ENCODE measurements at regions not wholly inside any gene's neighbourhood (a gene's known extent, or its start where the extent isn't known, plus 50 kb on each side); places are given as distances from the start of the nearest gene placed in this dataset.

DNA sequence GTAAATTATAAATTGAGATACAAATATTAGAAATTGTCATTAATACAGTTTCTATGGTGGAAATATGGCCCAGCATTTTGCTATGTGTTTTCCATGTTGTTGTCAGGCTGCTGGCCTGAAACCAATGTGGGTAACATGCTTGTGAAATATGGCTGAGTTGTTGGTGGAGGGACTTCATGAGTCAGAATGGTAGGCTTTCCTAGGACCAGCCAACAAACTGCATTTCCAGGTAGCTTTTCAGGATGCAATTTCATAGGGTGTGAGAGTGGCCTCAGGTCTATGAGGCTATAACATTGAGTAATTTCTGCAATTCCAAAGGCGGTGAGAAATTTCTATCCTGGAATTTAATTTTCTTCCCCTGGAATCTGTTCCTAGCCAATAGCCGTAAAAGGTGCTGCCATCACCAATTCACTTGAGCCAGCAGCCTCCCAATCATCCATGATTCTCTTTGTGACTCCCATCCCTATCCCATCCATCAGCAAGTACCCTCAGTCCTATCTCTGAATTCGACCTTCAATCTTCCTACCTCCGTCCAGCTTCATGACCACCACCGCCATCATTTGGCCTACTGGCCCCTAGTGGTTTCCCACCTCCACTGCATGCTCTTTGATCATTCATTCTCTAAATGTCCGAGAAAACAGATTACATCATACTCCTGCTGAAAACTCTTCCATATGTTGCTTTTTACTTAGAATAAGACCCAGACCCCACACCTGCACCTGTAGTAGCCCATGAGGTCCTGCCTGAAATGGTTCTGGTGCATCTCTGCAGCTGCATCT is 276.6 kb upstream of the CFAP20DC start:
- DNase-seq, result no peak

DNA sequence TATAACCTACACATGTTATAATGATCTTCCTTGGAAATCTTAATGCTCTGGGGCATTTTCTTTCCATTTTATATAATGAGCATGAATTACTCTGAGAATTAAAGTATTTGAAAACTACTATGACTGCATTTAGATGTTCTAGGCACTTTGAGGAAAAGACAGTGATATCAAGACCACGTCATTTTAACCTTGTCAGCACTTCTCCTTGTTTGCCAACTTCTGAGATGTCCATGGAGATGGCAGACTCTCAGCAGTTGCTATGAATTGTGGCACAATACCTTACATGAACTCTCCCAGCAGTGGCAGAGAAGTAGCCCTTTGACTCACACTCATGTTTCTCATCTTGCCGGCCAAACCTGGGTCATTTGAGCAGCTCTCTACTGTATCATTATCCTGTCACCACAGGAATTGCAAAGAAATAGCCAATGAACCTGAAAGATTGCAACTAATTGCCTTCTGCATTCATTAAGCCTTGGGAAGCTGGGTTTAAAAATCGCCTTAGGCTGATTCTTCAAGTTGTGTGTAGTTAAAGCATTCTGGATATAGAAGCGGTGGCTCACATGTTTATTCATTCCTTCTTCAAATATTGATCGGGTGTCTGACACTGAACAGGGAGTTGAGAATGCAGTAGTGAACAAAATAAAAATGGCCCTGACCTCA is 272.2 kb upstream of the CFAP20DC start:
- DNase-seq, result no peak

DNA sequence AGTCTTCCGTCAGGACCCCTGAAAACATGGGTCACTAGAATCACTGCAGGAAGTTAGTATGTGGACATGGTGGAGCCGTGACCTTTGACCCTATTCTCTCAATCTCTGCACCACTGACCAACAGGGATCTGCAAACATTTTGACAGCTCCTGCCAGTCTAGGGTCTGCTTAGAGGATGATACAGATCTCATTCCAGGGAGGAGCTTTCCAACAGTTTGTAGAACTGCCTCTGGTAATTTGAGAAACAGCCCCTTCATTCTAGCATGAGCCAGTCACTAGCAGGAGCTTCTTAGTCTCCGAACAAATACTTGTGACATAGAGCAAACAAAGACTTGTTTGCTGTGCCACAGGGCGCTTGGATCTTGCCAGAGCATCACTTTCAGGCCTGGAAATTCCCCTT is 270.3 kb upstream of the CFAP20DC start:
- DNase-seq, result no peak

DNA sequence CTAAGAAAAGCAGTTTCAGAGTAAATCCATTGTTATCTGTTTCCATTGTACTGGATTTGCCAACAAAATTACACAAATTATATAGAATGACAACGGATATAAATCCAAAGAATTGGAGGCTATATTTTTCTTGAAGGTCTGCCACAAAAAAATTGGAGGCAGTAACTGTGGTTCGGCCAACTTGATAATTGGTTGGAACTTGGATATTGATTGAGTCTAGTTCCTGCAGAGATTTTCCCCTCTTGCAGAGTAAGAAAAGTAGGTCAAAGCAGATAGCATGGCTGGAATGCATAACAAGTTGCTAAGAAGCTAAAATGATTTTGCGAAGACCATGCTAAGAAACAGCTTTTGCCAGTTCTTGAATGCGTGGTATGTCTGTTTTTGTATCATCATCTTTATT is 269.6 kb upstream of the CFAP20DC start:
- no peak for DNase-seq

DNA sequence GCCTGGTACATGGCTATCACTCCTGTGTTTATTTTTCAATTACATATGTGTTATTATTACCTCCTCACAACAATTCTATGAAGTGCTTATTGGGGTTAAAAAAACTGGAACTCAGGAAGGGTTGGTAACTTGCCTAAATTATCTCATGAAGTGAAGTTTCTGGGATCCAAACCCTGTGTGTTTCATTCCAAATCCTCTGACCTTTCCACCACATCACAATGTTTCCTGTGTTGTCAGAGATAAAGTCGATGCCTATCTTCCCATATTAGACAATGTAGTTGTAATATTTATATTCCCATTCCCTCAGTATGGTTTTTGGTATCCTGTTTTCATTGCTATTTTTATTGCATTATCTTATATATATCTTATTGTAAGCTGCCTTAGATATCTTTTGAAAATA is 269.1 kb upstream of the CFAP20DC start:
- DNase-seq, result no peak

DNA sequence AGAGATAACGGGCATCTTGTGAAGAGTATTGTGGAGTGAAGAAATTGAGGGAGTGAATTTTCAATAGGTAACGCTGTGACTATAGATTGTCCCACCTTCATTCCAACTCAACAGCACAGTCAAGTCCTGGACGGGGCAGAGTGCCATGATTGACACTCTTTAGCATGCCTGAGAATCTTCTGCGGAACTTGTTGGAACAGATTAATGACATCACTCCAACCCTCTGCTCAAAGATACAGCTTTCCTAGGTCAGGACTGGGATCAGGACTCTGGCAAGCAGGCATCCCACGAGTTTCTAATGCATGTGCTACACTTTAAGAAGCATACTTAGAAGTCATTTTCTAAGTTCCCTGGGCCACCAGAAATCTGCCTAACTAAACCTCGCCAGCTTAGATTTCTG is 267.6 kb upstream of the CFAP20DC start:
- DNase-seq, result no peak

DNA sequence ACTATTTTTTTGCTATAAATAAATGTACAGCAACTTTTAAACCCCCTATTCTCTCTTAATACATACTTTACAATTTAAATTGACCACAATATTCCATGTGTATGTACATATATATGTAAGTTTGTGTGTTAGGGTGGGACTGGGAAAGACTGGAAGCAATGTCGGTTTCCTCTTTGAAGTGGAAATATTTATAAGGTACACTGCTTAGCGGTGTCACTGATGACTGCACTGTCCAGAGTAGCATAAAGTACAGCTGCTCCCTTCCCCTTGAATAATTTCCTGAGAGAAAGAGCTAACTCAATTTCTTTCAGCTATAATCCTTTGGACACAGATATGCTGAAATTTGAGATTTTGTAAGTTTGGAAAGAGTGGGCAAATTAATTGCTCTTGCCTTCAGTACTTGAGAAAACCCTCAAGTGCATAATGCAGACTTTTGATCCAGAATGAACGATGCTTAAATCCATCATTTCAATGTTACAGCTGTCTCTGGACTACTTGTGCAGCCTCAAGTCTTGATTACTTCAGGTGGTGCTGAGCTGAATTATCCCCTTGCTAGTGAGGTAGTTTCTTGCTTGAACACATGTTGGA is 267.0 kb upstream of the CFAP20DC start:
- no peak for DNase-seq

DNA sequence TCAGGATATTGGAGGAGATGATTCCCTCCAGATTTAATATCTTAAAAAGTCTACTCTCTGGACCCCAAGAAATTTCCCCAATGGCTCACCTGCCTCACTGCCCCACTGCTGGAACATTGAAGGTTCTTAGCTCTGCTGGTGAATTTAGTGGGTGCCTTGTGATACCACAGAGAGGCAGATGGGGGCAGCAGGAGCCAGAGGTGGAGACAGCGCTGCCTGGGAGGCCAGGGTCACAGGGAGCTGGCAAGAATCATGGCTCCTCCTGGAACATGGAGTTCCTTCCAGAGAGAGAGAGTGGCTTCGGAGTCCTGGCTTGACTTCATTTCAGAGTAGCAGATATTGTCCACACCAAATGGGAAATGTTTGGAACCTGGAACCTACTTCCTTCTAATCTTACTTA is 263.5 kb upstream of the CFAP20DC start:
- peak; percentile 71 to 73 for DNase-seq

DNA sequence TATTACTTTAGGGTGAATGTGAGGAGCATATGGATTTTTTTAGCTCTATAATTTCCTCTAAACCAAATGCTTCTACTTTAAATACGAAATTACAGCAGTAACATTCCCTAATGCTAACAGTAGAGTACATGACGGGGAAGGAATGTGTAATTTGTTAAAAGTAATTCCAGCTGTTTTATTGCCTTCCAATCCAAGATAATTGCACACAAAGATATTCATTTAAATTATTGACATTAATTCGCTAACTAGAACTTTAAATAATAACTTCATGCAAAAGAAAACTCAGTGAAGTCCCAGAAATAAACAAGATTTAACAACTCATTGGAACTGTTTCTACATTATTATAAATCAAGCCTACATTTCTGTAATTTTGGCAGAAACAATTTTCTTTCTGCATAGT is 261.4 kb upstream of the CFAP20DC start:
- no peak for DNase-seq

DNA sequence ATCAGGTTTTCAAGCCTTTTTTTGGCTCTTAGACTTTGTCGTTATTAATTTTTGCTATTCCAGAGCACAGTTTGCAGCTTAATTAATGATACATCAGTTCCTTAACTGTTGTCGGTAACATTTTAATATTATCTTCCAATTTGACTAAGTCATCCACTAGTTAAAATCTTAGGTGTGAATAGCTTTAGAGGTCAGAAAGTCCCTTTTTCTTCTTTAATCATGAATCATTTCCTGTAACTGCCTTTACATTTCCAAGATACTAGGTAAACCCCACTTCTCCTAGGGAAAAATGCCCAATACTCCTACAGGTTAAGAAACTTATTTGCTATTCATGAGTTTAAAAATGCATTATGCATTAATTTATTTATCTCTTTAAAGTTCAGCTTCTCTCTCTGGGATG is 260.9 kb upstream of the CFAP20DC start:
- no peak for DNase-seq

DNA sequence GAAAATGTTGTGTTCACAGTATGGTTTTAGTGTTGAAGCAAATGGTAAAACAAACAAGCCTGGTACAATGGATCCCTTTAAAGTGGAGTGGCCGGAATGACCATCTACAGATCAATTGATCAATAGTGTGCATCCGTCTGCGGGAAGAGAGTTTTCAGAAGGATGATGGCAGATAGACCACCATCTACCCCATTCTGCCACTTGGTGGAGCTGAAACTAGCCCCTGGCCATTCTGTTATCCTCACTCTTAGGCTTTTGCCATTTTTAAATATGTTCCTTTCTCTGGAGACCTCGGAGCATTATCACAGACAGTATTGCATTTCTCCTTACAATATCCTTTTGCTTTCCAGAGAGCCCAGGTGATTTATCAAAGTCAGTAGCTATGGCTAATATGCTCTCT is 258.9 kb upstream of the CFAP20DC start:
- no peak for DNase-seq

DNA sequence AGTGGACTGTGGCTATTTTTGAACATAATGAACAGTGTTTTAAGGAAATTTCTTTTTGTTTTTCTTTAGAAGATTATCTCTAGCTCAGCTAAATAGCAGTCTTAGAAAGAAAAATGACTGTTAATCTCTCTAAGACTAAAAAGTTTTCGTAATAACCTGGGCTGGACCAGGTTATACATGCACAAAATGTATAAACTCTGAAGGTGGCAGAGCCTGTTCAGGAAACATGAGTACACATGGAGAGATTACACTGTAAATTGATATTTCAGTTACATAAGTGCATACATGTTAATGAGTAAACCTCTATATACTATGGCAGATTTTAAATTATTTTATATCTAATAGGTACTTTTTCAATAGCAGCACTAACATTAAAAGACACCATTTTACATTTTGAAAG is 258.2 kb upstream of the CFAP20DC start:
- no peak for DNase-seq

DNA sequence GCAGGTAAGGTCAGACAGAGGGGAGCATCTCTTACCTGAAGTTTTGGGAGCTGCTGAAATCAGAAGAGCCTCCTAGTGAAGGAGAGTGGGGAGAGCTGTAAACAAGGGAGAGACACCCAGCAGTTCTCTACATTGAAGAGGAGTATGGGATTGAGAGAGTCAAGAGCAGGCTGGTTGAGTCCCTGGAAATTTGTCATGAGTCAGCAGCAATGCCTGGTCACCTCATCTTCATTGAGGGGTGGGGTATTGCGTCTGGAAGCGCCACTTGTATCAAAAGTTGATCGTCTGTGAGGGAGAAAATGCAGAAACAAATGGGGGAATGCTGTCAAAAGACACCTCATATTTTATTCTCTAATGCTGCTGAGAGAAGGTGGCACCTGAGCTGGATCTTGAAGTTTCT is 256.6 kb upstream of the CFAP20DC start:
- no peak for DNase-seq

DNA sequence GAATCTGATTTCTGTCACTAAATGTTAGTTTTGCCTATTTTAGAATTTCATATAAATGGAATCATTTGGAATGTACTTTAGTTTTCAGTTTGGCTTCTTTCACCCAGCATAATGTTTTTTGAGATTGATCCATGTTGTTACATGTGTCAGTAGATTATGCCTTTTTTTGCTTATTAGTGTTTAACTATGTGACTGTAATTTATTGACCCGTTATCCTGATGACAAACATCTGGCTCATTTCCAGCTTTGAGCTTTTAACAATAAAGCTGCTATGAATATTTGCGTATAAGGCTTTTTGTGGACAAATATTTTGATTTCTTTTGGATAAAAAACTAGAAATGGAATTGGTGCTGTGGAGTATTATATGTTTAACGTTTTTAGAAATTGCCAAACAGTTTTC is 254.5 kb upstream of the CFAP20DC start:
- no peak for DNase-seq

DNA sequence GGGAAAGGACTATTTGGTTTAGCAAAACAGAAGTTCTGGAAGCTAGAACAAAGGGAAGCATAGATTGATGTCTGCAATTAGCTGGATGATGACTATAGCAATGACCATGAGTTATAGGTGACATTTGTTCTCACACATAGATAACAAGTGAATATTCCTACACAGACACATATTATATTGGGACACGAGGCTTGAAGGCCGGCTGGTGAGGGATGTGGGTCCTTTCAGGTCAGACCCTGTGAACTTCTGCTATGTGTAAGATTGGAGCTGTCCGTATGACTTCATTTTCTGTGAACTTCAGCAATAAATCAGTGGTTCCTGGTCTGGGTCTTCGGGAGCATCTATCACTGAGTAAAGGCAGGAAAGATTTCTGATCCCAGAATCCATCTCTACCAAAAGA is 253.6 kb upstream of the CFAP20DC start:
- DNase-seq, result no peak

DNA sequence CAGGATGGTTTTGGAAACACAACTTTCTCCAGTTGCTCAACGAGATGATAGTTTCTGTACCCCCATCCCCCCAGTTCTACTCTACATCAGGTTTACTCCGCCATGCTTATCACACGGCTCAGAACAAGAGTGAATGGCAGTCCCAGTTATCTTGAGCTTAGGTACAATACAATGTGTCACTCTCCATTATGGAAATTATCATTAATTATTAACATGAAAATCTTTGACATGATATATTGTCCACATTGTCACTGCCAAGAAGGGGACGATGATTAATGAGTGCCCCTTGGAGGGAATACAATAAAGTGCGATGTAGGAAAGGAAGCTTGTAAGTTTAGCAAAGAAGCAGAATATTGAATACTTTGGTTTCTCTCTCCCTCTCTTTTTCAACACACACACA is 252.6 kb upstream of the CFAP20DC start:
- no peak for DNase-seq

DNA sequence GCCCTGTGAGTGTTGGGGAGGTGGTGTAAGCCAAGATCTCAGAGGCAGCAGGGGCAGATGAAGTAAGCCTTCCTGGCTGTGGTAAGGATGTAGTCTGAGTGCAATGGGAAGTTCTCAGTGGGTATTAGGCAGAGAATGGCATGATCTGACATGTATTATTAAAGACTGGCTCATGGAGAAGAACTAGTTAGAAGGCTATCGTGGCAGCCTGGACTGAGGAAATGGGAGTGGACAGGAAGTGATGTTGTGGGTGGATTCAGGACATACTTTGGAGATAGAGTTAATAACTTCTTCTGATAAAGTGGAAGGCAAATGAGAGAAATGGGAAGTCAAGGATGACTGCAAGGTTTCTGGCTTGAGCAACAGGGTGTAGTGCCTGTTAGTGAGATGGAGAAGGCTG is 250.9 kb upstream of the CFAP20DC start:
- DNase-seq, result no peak

DNA sequence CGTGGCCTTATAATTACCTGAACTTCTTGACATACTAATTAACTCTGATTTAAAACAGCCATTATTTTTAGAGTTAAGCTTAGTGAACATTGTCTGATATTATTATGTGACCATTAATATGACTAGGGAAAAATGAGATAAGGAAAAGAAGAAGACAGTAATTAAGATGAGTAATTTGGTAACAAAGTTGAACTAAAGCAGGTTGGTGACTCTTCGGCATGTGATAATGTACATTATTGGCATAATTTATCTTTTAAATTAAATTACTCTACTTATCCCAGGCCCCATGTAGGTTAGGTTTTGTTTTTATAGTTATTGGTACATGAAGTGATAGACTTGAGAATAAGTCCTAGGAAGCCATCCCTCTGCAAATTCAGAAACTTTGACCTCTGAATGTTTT is 249.7 kb upstream of the CFAP20DC start:
- no peak for DNase-seq

DNA sequence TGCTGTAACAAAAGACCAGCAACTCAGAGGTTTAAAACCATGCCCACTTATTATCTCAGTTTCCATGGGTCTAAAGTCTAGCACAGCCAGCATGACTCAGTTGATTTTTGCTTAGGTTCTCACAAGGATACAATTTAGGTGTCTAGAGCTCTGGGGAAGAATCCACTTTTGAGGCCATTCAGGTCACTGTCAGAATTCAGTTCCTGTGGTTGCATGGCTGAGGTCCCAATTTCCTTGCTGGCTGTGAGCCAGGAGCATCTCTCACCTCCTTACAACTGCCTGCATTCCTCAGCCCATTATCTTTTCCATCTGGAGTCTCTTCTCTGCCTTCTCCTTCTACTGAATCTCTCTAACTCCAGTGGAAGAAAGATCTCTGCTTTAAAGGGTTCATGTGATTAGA is 240.5 kb upstream of the CFAP20DC start:
- no peak for DNase-seq

DNA sequence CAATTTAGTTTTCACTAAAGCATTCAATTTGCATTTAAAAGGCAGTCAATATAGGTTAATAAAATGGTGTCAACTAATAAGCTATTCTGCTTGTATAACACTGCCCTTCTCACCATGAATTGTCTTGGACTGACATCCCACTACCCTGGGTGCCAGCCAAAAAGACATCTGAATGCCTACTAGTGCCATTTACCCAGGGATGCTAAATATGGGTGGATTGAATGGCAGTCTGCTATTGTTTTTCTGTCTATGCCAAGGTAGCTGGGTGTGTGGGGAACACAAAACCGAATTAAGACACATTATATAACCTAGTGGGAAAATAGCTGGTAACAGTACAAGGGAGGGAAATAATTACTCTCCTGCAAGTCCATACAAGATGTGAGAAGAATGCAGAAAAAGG is 240.0 kb upstream of the CFAP20DC start:
- DNase-seq, result no peak

DNA sequence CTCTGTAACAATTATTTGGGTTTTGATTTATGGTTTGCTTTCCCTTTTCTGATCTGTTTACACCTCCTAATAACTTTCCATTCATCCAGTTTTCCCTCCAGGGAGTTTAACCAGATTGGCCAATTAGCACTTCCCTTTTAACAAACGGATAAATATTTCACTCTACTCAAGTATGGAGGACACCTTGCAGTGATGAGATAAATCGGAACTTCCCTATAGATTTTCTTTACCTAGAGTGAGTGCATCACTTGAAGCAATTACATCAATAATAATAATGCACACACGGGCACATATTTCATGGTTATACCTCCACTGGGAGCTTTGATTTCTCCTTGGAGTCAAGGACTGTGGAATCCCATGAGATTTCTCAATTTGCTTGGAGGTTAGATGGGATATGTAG is 239.1 kb upstream of the CFAP20DC start:
- DNase-seq, result no peak

DNA sequence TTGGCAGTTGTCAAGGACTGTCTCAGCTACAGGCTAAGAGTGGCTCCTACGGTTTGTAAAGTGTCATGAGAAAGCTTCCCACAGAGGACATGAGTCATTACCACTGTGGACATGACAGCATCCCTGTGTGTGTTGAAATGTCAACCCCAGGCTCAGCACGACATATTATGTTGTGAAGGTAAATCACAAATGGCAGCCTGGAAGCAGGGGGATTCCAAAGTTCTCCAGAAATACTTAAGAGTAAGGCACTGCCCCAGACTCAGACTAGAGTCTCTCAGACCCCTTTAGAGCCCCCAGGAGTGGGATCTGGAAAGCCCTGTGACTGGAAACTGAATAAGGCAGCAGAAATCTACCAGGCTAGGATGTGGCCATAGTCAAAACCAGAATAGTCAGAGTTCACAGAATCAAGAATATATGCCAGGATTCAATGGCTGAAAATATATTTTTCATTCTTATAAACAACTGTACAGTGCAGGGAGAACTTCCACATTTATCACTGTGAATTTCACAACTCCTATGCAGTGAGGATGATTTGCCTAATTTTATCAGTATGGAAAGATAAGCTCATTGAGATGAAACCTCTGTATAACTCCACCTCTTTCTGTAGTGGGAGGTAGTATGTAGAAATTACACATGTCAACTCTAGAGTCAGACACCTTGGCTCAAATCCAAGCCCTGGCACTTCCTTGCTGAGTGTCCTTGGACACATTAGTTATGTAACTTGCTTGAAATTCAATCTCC is 237.1 kb upstream of the CFAP20DC start:
- peak; percentile 69 for DNase-seq

DNA sequence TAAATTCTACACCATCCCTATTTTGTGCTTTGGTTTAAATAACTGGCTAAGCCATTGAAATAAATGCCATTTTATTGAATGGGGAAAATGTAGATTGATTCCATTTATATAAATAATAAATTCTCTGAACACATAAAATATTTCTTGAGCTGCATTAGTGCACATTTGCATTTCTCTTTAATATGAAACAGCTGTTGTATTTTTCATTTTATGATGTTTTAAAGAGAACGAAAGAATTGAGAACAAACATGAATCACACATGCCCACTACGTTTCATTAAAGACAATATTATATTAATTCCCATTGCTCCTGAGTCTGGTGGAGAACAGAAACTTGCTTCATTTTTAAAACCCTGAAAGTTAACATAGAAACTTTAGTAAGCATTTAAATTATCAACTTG is 235.7 kb upstream of the CFAP20DC start:
- no peak for DNase-seq

DNA sequence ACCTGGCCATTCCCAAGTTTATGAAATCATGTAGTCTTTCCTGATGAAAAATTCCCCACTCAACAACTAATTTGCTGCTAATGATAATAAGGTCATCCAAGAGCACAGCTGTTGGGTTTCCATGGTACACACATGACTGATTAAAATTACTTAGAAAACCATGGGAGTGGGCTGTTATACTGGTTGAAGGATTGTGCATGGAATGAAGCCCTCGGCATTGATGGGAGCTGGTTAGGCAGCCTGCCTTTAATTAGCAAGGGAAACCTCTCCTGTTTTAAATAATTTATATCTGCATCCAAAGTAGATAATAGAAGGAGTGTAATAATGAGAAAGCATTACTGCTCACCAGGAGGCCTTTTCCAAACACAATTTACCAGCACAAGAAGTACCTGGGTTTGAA is 235.1 kb upstream of the CFAP20DC start:
- DNase-seq, result no peak
